ENCODE measurements at regions not wholly inside any gene's neighbourhood (a gene's known extent, or its start where the extent isn't known, plus 50 kb on each side); places are given as distances from the start of the nearest gene placed in this dataset.

DNA sequence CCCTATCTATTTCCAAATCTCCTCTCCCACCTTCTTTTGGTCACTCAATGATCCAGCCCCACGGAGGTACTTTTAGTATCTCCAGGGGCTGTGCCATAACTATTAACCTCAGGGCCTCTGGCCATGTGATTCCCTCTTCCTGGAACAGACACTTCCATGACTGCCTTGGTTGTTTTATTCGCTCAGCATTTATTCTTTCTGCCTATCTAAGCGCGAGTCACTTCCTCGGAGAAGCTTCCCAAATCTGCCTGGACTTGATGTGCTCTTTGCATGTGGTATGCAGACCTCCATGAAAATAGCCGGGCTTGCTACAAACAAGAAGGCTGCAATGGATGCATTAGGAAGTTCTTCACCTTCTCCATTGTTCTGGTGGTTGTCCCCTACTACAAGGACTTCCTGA is 939.0 kb upstream of the TMEM132C start:
- POLR2A ChIA-PET: no interaction called here
- CTCF ChIA-PET: no interaction called here
- ATAC-seq: no peak
- Mint-ChIP-seq H3K4me3 (no peak overlapping the region), H3K9me3 (no peaks in the 10 kb centered on the region), H3K36me3 (ENCODE audit: low read depth) (no peaks in the 10 kb centered on the region), H3K4me1 (ENCODE audit: low read depth) (no peaks in the 10 kb centered on the region), H3K27ac (no peak overlapping the region), H3K27me3 (no peaks in the 10 kb centered on the region)
- no peak for DNase-seq
- TF ChIP-seq, protein P1, sequence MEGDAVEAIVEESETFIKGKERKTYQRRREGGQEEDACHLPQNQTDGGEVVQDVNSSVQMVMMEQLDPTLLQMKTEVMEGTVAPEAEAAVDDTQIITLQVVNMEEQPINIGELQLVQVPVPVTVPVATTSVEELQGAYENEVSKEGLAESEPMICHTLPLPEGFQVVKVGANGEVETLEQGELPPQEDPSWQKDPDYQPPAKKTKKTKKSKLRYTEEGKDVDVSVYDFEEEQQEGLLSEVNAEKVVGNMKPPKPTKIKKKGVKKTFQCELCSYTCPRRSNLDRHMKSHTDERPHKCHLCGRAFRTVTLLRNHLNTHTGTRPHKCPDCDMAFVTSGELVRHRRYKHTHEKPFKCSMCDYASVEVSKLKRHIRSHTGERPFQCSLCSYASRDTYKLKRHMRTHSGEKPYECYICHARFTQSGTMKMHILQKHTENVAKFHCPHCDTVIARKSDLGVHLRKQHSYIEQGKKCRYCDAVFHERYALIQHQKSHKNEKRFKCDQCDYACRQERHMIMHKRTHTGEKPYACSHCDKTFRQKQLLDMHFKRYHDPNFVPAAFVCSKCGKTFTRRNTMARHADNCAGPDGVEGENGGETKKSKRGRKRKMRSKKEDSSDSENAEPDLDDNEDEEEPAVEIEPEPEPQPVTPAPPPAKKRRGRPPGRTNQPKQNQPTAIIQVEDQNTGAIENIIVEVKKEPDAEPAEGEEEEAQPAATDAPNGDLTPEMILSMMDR (IDR thresholded peaks at IDR 0.05): no peak
- intact Hi-C loops (cut with micrococcal nuclease): no loop called here

DNA sequence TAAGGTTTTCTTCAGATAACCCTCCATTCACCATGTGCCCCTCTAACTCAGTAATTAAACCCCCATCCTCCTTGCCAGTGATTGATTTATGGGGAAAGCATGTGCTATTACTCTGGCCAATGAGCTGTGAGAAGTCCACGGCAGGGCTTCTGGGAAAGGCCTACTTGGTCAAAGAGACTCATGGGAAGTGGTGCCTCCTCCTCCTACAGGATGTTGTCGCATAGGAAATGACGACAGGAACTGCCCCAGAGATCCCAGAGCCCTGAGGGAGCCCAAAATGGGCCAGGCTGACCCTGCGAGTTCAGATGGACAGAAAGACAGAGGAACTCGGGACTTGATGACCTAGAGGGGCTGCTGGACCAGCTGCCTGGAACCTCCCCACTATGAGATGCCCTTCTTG is 938.1 kb upstream of the TMEM132C start:
- ATAC-seq: no peak
- POLR2A ChIA-PET: no interaction called here

GRCh38 chr12:127334365-127334764 is 932.6 kb upstream of the TMEM132C start:
- intact Hi-C loops (cut with micrococcal nuclease): no loop called here
- DNase-seq: no peak
- Mint-ChIP-seq H3K27ac (no peak overlapping the region), H3K9me3 (no peaks in the 10 kb centered on the region), H3K36me3 (ENCODE audit: low read depth) (no peaks in the 10 kb centered on the region), H3K27me3 (no peaks in the 10 kb centered on the region), H3K4me3 (no peak overlapping the region), H3K4me1 (ENCODE audit: low read depth) (no peaks in the 10 kb centered on the region)
- TF ChIP-seq, protein P1 (IDR thresholded peaks at IDR 0.05): no peak
- ATAC-seq: no peak
- ChIA-PET POLR2A (no interaction called here), CTCF (interaction anchor here (1.0 kb wide), 1 partner anchor 13 kb away, joined by 3 read pairs; no protein-coding TSS in a partner anchor)

More for the DNA sequence above, 938.1 kb upstream of the TMEM132C start:
- Mint-ChIP-seq H3K9me3 (no peaks in the 10 kb centered on the region), H3K4me1 (ENCODE audit: low read depth) (no peaks in the 10 kb centered on the region), H3K4me3 (no peak overlapping the region), H3K27ac (no peak overlapping the region), H3K36me3 (ENCODE audit: low read depth) (no peaks in the 10 kb centered on the region), H3K27me3 (no peaks in the 10 kb centered on the region)
- no peak for DNase-seq
- intact Hi-C loops (cut with micrococcal nuclease): no loop called here
- TF ChIP-seq, protein P1 (IDR thresholded peaks at IDR 0.05): no peak
- CTCF ChIA-PET: no interaction called here

GRCh38 chr12:127334912-127335644 is 931.9 kb upstream of the TMEM132C start:
- intact Hi-C loops (cut with micrococcal nuclease): no loop called here
- Mint-ChIP-seq H3K9me3 (no peaks in the 10 kb centered on the region), H3K27ac (no peak overlapping the region), H3K4me3 (no peak overlapping the region), H3K36me3 (ENCODE audit: low read depth) (no peaks in the 10 kb centered on the region), H3K27me3 (no peaks in the 10 kb centered on the region), H3K4me1 (ENCODE audit: low read depth) (no peaks in the 10 kb centered on the region)
- ChIA-PET CTCF (no interaction called here), POLR2A (no interaction called here)
- ATAC-seq (no peak), DNase-seq (no peak)
- TF ChIP-seq, protein P1 (IDR thresholded peaks at IDR 0.05): no peak

DNA sequence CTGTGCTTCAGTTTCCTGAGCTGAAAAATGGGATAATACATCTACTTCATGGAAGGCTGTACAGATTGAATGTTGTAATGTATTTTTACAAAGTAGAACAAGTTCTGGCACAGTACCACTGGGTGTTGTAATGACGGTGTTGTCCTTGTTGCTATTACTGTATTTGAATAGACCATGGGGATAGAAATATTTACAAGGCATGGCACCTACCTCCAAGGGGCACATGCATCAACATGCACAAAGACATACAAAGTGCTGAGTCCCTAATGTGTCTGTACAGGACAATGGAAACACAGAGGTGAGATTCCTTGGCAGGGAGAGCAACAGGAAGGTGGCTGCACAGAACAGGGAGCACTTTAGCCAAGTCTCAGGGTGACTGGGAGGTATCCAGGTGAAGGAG is 930.6 kb upstream of the TMEM132C start:
- Mint-ChIP-seq H3K4me1 (ENCODE audit: low read depth) (no peaks in the 10 kb centered on the region), H3K4me3 (no peak overlapping the region), H3K27me3 (no peaks in the 10 kb centered on the region), H3K9me3 (no peaks in the 10 kb centered on the region), H3K36me3 (ENCODE audit: low read depth) (no peaks in the 10 kb centered on the region), H3K27ac (no peak overlapping the region)
- intact Hi-C loops (cut with micrococcal nuclease): no loop called here
- TF ChIP-seq, protein P1 (IDR thresholded peaks at IDR 0.05): no peak
- no peak for ATAC-seq
- CTCF ChIA-PET: no interaction called here
- no peak for DNase-seq
- POLR2A ChIA-PET: no interaction called here
